Central memory CD4-positive, alpha-beta T cell (primary cell): ENCODE measurements at regions not wholly inside any gene's neighbourhood (a gene's known extent, or its start where the extent isn't known, plus 50 kb on each side); places are given as distances from the start of the nearest gene placed in this dataset.

Experiments
- DNase-seq: peaks from one replicate; pipeline ENCODE4 v3.0.0; 2022

GRCh38 chr15:91769476-91769875, 84.0 kb upstream of the SLCO3A1 start:
- DNase-seq, result no peak

GRCh38 chr15:91769894-91770293, 83.6 kb upstream of the SLCO3A1 start:
- no peak for DNase-seq

- DNase-seq, result no peak
Measured at GRCh38 chr15:91776104-91776503, 77.4 kb upstream of the SLCO3A1 start.

GRCh38 chr15:91779960-91780359, 73.5 kb upstream of the SLCO3A1 start:
- no peak for DNase-seq

GRCh38 chr15:91780387-91780786, 73.1 kb upstream of the SLCO3A1 start:
- no peak for DNase-seq

GRCh38 chr15:91782221-91782620, 71.3 kb upstream of the SLCO3A1 start:
- no peak for DNase-seq

GRCh38 chr15:91783008-91783407, 70.5 kb upstream of the SLCO3A1 start:
- DNase-seq, result no peak

GRCh38 chr15:91783451-91783850, 70.1 kb upstream of the SLCO3A1 start:
- DNase-seq, result no peak

GRCh38 chr15:91784973-91785709, 68.4 kb upstream of the SLCO3A1 start:
- no peak for DNase-seq

GRCh38 chr15:91787198-91787597, 66.3 kb upstream of the SLCO3A1 start:
- DNase-seq, result no peak

- no peak for DNase-seq
Measured at GRCh38 chr15:91789136-91789535, 64.4 kb upstream of the SLCO3A1 start.

GRCh38 chr15:91790836-91791235, 62.7 kb upstream of the SLCO3A1 start:
- DNase-seq, result no peak

- DNase-seq, result no peak
Measured at GRCh38 chr15:91793771-91794170, 59.7 kb upstream of the SLCO3A1 start.

GRCh38 chr15:91795235-91795634, 58.3 kb upstream of the SLCO3A1 start:
- no peak for DNase-seq

GRCh38 chr15:91801836-91802534, 51.5 kb upstream of the SLCO3A1 start:
- no peak for DNase-seq

- DNase-seq, result no peak
Measured at GRCh38 chr15:91803260-91803659, 50.2 kb upstream of the SLCO3A1 start.
